Progenitor cell of endocrine pancreas (in vitro differentiated cells): ENCODE measurements at regions not wholly inside any gene's neighbourhood (a gene's known extent, or its start where the extent isn't known, plus 50 kb on each side); places are given as distances from the start of the nearest gene placed in this dataset.

Experiments
- DNase-seq: peaks from one replicate; pipeline ENCODE4 v3.0.0; 2021; ENCODE audit warnings: low spot score; ENCODE audit not compliant: unreplicated experiment
- H3K27ac Mint-ChIP-seq: 2 replicates; pipeline ENCODE4 v1.8.0; 2021; ENCODE audit warnings: mild to moderate bottlenecking, moderate library complexity, mixed read lengths
- H3K27me3 Mint-ChIP-seq: 2 replicates; pipeline ENCODE4 v1.8.0; 2021; ENCODE audit warnings: mixed read lengths
- H3K36me3 Mint-ChIP-seq: 2 replicates; pipeline ENCODE4 v1.8.0; 2022; ENCODE audit warnings: mixed read lengths; ENCODE audit not compliant: insufficient read depth
- H3K4me1 Mint-ChIP-seq: 2 replicates; pipeline ENCODE4 v1.8.0; 2021; ENCODE audit warnings: low read depth, mixed read lengths
- H3K4me3 Mint-ChIP-seq: 2 replicates; pipeline ENCODE4 v1.8.0; 2021; ENCODE audit warnings: low read depth, mild to moderate bottlenecking, moderate library complexity, mixed read lengths
- H3K9me3 Mint-ChIP-seq: 2 replicates; pipeline ENCODE4 v1.8.0; 2021; ENCODE audit warnings: low read depth, mixed read lengths
- CTCF ChIP-seq: fragments of 200-600 bp; sonication (generic); IDR thresholded peaks from one replicate; pipeline ENCODE4 v1.5.0; 2021; ENCODE audit warnings: antibody characterized with exemption, mild to moderate bottlenecking; ENCODE audit not compliant: unreplicated experiment

DNA sequence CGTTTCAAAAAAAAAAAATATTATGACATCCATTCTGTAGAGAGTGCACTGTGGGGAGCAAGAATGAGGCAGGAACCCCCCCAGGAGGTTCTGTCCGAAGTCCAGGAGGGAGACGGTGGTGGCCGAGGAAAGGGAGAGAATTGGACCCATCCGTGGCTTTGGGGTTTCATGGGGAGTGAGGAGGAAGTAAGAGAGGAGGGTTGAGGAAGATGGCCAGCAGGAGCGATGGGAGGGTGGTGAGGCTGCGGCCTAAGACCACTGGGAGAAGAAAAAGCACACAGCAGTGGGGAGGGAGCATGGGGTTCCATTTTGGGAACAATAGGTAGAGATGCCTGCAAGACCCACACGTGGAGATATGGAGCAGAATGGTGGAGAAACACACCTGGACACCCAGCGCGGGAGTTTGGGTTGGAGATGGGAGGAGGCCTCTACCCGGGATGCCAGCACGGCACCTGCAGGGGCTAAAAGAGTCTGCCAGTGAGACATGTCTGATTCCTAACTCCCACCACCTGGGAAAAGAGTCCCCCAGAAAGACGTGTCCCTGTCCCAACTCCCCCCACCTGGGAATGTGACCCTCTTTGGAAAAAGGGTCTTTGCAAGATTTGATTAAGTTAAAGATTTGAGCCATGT, 72.5 kb upstream of the SHANK2 start:
- H3K27me3 Mint-ChIP-seq, result peaks cover 12% of the 10 kb centered on the region
- no peak for TF ChIP-seq CTCF
- H3K27ac Mint-ChIP-seq, result no peak overlapping the region
- no peak overlapping the region for H3K4me3 Mint-ChIP-seq
- DNase-seq, result no peak
- no peaks in the 10 kb centered on the region for H3K36me3 Mint-ChIP-seq
- no peaks in the 10 kb centered on the region for H3K4me1 Mint-ChIP-seq
- no peaks in the 10 kb centered on the region for H3K9me3 Mint-ChIP-seq

- Mint-ChIP-seq H3K4me1 (no peaks in the 10 kb centered on the region), H3K27ac (no peak overlapping the region), H3K9me3 (peaks cover 5% of the 10 kb centered on the region), H3K36me3 (no peaks in the 10 kb centered on the region), H3K27me3 (peaks cover 9% of the 10 kb centered on the region), H3K4me3 (no peak overlapping the region)
- TF ChIP-seq CTCF, result no peak
- DNase-seq, result no peak
Measured at GRCh38 chr11:71323876-71324526, 71.6 kb upstream of the SHANK2 start.

- Mint-ChIP-seq H3K4me3 (no peak overlapping the region), H3K36me3 (peaks cover 3% of the 10 kb centered on the region), H3K27ac (peak overlapping the region; percentile 37), H3K27me3 (peaks cover 15% of the 10 kb centered on the region), H3K4me1 (no peaks in the 10 kb centered on the region), H3K9me3 (peaks cover 12% of the 10 kb centered on the region)
- no peak for TF ChIP-seq CTCF
- DNase-seq, result no peak
Measured at GRCh38 chr11:71322861-71323582, 70.6 kb upstream of the SHANK2 start.

GRCh38 chr11:71322192-71322735, 69.9 kb upstream of the SHANK2 start:
- peaks cover 17% of the 10 kb centered on the region for H3K9me3 Mint-ChIP-seq
- H3K4me3 Mint-ChIP-seq, result no peak overlapping the region
- DNase-seq, result no peak
- H3K27me3 Mint-ChIP-seq, result peaks cover 15% of the 10 kb centered on the region
- no peak overlapping the region for H3K27ac Mint-ChIP-seq
- peaks cover 3% of the 10 kb centered on the region for H3K36me3 Mint-ChIP-seq
- TF ChIP-seq CTCF, result no peak
- H3K4me1 Mint-ChIP-seq, result no peaks in the 10 kb centered on the region

DNA sequence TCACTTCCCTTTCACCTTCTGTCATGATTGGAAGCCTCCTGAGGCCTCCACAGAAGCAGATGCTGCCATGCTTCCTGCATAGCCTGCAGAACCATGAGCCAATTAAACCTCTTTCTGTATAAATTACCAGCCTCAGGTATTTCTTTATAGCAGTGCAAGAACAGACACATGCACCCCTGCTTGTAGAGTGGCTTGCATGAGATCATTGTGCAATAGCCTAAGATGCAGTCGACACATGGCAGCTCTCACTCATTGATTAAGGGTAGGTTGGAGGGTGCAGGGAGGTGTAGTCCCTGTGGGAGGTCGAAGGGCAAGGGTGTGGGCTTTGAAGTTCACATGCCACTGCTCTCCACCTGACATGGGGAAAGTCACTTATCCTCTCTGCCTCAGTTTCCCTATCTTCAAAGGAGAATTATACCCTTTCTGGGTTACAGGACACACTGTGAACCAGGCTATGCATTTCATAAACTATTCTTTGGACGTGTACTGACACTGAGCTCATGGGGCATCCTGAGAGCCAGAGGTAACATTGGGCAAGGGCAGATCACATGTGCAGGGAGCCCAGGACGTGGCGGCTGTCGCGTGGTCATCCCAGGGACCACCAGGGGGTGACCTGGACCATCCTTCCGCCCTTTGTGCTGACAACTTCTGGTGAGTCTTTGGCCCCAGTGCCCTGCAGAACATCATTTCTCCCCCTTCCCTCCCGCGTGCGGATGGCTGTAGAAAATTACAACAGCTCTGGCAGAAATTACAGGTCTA, 69.2 kb upstream of the SHANK2 start:
- Mint-ChIP-seq H3K27me3 (peaks cover 15% of the 10 kb centered on the region), H3K9me3 (peaks cover 17% of the 10 kb centered on the region), H3K4me3 (no peak overlapping the region), H3K4me1 (no peaks in the 10 kb centered on the region), H3K36me3 (peaks cover 3% of the 10 kb centered on the region), H3K27ac (no peak overlapping the region)
- no peak for TF ChIP-seq CTCF
- no peak for DNase-seq
